H9 (cell line): ENCODE measurements at regions not wholly inside any gene's neighbourhood (a gene's known extent, or its start where the extent isn't known, plus 50 kb on each side); places are given as distances from the start of the nearest gene placed in this dataset.

Experiments
- DNase-seq: peaks from one replicate; pipeline ENCODE4 v3.0.0-alpha.2; 2017
- H2AFZ ChIP-seq: one replicate; pipeline ENCODE4 v1.6.1; 2013; ENCODE audit warnings: mild to moderate bottlenecking, low read length, control low read depth, moderate library complexity
- H2AK5ac ChIP-seq: 2 replicates; pipeline ENCODE4 v1.6.1; 2013; ENCODE audit warnings: low read length, control low read depth, mixed read lengths; ENCODE audit not compliant: insufficient read length
- H2BK120ac ChIP-seq: one replicate; pipeline ENCODE4 v1.6.1; 2013; ENCODE audit warnings: low read depth, mild to moderate bottlenecking, low read length, control low read depth, inconsistent platforms; ENCODE audit not compliant: poor library complexity, severe bottlenecking
- H2BK12ac ChIP-seq: 2 replicates; pipeline ENCODE4 v1.6.1; 2013; ENCODE audit warnings: low read length, control low read depth, mixed read lengths, low read depth; ENCODE audit not compliant: insufficient read length
- H2BK15ac ChIP-seq: 2 replicates; pipeline ENCODE4 v1.6.1; 2013; ENCODE audit warnings: low read depth, low read length, control low read depth
- H2BK20ac ChIP-seq: one replicate; pipeline ENCODE4 v1.6.1; 2013; ENCODE audit warnings: low read depth, mild to moderate bottlenecking, low read length, control low read depth, inconsistent platforms; ENCODE audit not compliant: poor library complexity, severe bottlenecking
- H2BK5ac ChIP-seq: 2 replicates; pipeline ENCODE4 v1.6.1; 2013; ENCODE audit warnings: low read length, control low read depth, mixed read lengths; ENCODE audit not compliant: insufficient read length
- H3K14ac ChIP-seq: 2 replicates; pipeline ENCODE4 v1.6.1; 2013; ENCODE audit warnings: low read length, control low read depth; ENCODE audit not compliant: insufficient read depth
- H3K18ac ChIP-seq: 2 replicates; pipeline ENCODE4 v1.6.1; 2013; ENCODE audit warnings: low read depth, mild to moderate bottlenecking, mixed read lengths, low read length, control low read depth; ENCODE audit not compliant: insufficient read length
- H3K23ac ChIP-seq: 2 replicates; pipeline ENCODE4 v1.6.1; 2013; ENCODE audit warnings: low read length, control low read depth, mixed read lengths, low read depth; ENCODE audit not compliant: insufficient read length
- H3K23me2 ChIP-seq: 2 replicates; pipeline ENCODE4 v1.6.1; 2013; ENCODE audit warnings: low read depth, mild to moderate bottlenecking, mixed read lengths, low read length, control low read depth; ENCODE audit not compliant: insufficient read length, poor library complexity, severe bottlenecking
- H3K27ac ChIP-seq: 2 replicates; pipeline ENCODE4 v1.5.1; 2013; ENCODE audit warnings: low read length, control low read depth, mixed read lengths, low read depth; ENCODE audit not compliant: insufficient read length
- H3K27me3 ChIP-seq: 2 replicates; pipeline ENCODE4 v1.6.1; 2013; ENCODE audit warnings: low read length, control low read depth, inconsistent platforms; ENCODE audit not compliant: insufficient read depth
- H3K4ac ChIP-seq: 2 replicates; pipeline ENCODE4 v1.6.1; 2013; ENCODE audit warnings: low read depth, mild to moderate bottlenecking, control low read depth, inconsistent platforms, low read length, moderate library complexity
- H3K4me1 ChIP-seq: 2 replicates; pipeline ENCODE4 v1.6.1; 2013; ENCODE audit warnings: low read length, control low read depth, inconsistent platforms; ENCODE audit not compliant: insufficient read depth
- H3K4me2 ChIP-seq: 2 replicates; pipeline ENCODE4 v1.6.1; 2013; ENCODE audit warnings: low read length, control low read depth, mixed read lengths; ENCODE audit not compliant: insufficient read length, insufficient read depth
- H3K56ac ChIP-seq: 2 replicates; pipeline ENCODE4 v1.6.1; 2013; ENCODE audit warnings: low read depth, mild to moderate bottlenecking, mixed read lengths, low read length, control low read depth; ENCODE audit not compliant: insufficient read length
- H3K79me1 ChIP-seq: 2 replicates; pipeline ENCODE4 v1.6.1; 2013; ENCODE audit warnings: low read depth, mild to moderate bottlenecking, moderate library complexity, low read length, control low read depth, inconsistent platforms; ENCODE audit not compliant: insufficient read depth, poor library complexity, severe bottlenecking
- H3K79me2 ChIP-seq: 2 replicates; pipeline ENCODE4 v1.6.1; 2013; ENCODE audit warnings: low read length, control low read depth, inconsistent platforms; ENCODE audit not compliant: insufficient read depth
- H3K9ac ChIP-seq: 2 replicates; pipeline ENCODE4 v1.6.1; 2013; ENCODE audit warnings: low read length, control low read depth, mixed read lengths; ENCODE audit not compliant: insufficient read length; ENCODE audit errors: extremely low read depth
- H3K9me3 ChIP-seq: one replicate; pipeline ENCODE4 v1.6.1; 2013; ENCODE audit warnings: low read depth, low read length, inconsistent platforms; ENCODE audit not compliant: control insufficient read depth
- H3T11ph ChIP-seq: one replicate; pipeline ENCODE4 v1.6.1; 2013; ENCODE audit warnings: mild to moderate bottlenecking, low read length, control low read depth, inconsistent platforms
- H4K20me1 ChIP-seq: one replicate; pipeline ENCODE4 v1.6.1; 2013; ENCODE audit not compliant: control insufficient read depth, insufficient read length, insufficient read depth
- H4K5ac ChIP-seq: 2 replicates; pipeline ENCODE4 v1.6.1; 2013; ENCODE audit warnings: low read depth, mild to moderate bottlenecking, mixed read lengths, low read length, control low read depth; ENCODE audit not compliant: insufficient read length
- H4K8ac ChIP-seq: replicated peaks from 2 replicates; pipeline ENCODE4 v1.6.1; 2013; ENCODE audit warnings: low read length, control low read depth, mixed read lengths, low read depth; ENCODE audit not compliant: insufficient read length
- H4K91ac ChIP-seq: 2 replicates; pipeline ENCODE4 v1.6.1; 2013; ENCODE audit warnings: low read depth, mild to moderate bottlenecking, moderate library complexity, mixed read lengths, low read length, control low read depth; ENCODE audit not compliant: insufficient read length
- H3K27ac Mint-ChIP-seq, 3 experiments: 2 replicates in 2 of 3; 3 replicates in 1 of 3; pipeline ENCODE4 v1.8.0; 2020 to 2021; ENCODE audit warnings: mixed read lengths in 3 of 3, mild to moderate bottlenecking in 1 of 3, moderate library complexity in 1 of 3
- H3K27me3 Mint-ChIP-seq: 2 replicates; pipeline ENCODE4 v1.8.0; 2021; ENCODE audit warnings: low read depth, mild to moderate bottlenecking, moderate library complexity, mixed read lengths
- H3K36me3 Mint-ChIP-seq, 3 experiments: 2 replicates in 2 of 3; 3 replicates in 1 of 3; pipeline ENCODE4 v1.8.0; 2020 to 2021; ENCODE audit warnings: low read depth in 3 of 3, mixed read lengths in 3 of 3; ENCODE audit not compliant: insufficient read depth in 1 of 3
- H3K4me1 Mint-ChIP-seq, 2 experiments: 2 replicates each; pipeline ENCODE4 v1.8.0; 2020; ENCODE audit warnings: mixed read lengths in 2 of 2
- H3K4me3 Mint-ChIP-seq, 2 experiments: 2 replicates in 1 of 2; 3 replicates in 1 of 2; pipeline ENCODE4 v1.8.0; 2020 to 2021; ENCODE audit warnings: mild to moderate bottlenecking in 2 of 2, mixed read lengths in 2 of 2, moderate library complexity in 1 of 2
- H3K9me3 Mint-ChIP-seq, 2 experiments: 2 replicates in 1 of 2; 3 replicates in 1 of 2; pipeline ENCODE4 v1.8.0; 2020; ENCODE audit warnings: mild to moderate bottlenecking in 2 of 2, mixed read lengths in 2 of 2, moderate library complexity in 1 of 2
- CTCF ChIP-seq: fragments of 200-600 bp; sonication (generic); conservative IDR thresholded peaks from 3 replicates; pipeline ENCODE4 v1.8.0; 2021; ENCODE audit warnings: antibody characterized with exemption, mild to moderate bottlenecking
- WGBS: extraction: QIAGEN DNeasy Blood & Tissue Kit; methylation state at CpG from one replicate; pipeline ENCODE4 v1.1.7; 2013; ENCODE audit warnings: missing lambda C conversion rate, low lambda C conversion rate, mixed read lengths; ENCODE audit not compliant: insufficient read length; ENCODE audit errors: extremely low coverage; 5-methylcytosine and 5-hydroxymethylcytosine counted together

GRCh38 chr10:47151920-47152319 is 148.1 kb upstream of the GDF10 start:
- Mint-ChIP-seq H3K4me1 (peaks cover 4 to 5% of the 10 kb centered on the region in 2 experiments), H3K9me3 (peaks cover 31 to 32% of the 10 kb centered on the region in 2 experiments), H3K36me3 (peaks cover 0 to 11% (median 0%) of the 10 kb centered on the region in 3 experiments; a peak in 3 of 7 replicates), H3K27me3 (peaks cover 12% of the 10 kb centered on the region), H3K27ac (no peak overlapping the region), H3K4me3 (no peak overlapping the region)
- no peak overlapping the region for H3K18ac ChIP-seq
- no peak overlapping the region for H3K4ac ChIP-seq
- no peak overlapping the region for H4K91ac ChIP-seq
- TF ChIP-seq CTCF: no peak
- no peak overlapping the region for H3K4me2 ChIP-seq
- no peak overlapping the region for H2BK15ac ChIP-seq
- H3K79me1 ChIP-seq: no peaks in the 10 kb centered on the region
- H3T11ph ChIP-seq: no peak overlapping the region
- no CpG with 5 or more reads among the region's 6 CpGs for WGBS
- no peaks in the 10 kb centered on the region for H4K20me1 ChIP-seq
- no peak overlapping the region for H3K56ac ChIP-seq
- H3K14ac ChIP-seq: no peak overlapping the region
- H3K79me2 ChIP-seq: no peaks in the 10 kb centered on the region
- H2BK5ac ChIP-seq: no peak overlapping the region
- H2BK12ac ChIP-seq: no peak overlapping the region
- no peak overlapping the region for H3K9ac ChIP-seq
- no peak overlapping the region for H4K5ac ChIP-seq
- H3K4me1 ChIP-seq: no peaks in the 10 kb centered on the region
- H2BK120ac ChIP-seq: no peak overlapping the region
- no peak overlapping the region for H2BK20ac ChIP-seq
- H3K23me2 ChIP-seq: no peaks in the 10 kb centered on the region
- H3K27ac ChIP-seq: no peak overlapping the region
- no peak overlapping the region for H4K8ac ChIP-seq
- H2AFZ ChIP-seq: no peak overlapping the region
- H3K9me3 ChIP-seq: no peaks in the 10 kb centered on the region
- no peak for DNase-seq
- H3K23ac ChIP-seq: no peak overlapping the region
- H2AK5ac ChIP-seq: no peak overlapping the region
- no peaks in the 10 kb centered on the region for H3K27me3 ChIP-seq
